Keratinocyte (primary cell): ENCODE measurements at regions not wholly inside any gene's neighbourhood (a gene's known extent, or its start where the extent isn't known, plus 50 kb on each side); places are given as distances from the start of the nearest gene placed in this dataset.

ENCODE experiments used
- DNase-seq: peaks from one replicate; pipeline ENCODE4 v3.0.0-alpha.2; 2011; ENCODE audit warnings: low read depth, missing footprints, low spot score
- FAIRE-seq: peaks from 2 replicates; lab custom pipeline; 2011; peaks lifted over from hg19 to GRCh38; lab: Jason Lieb, UNC
- H2AFZ ChIP-seq: 2 replicates; pipeline ENCODE4 v1.6.0; 2012; ENCODE audit warnings: low read length, control low read depth, inconsistent platforms; ENCODE audit not compliant: control insufficient read depth
- H3K27ac ChIP-seq: 2 replicates; pipeline ENCODE4 v1.5.1; 2011; ENCODE audit warnings: low read length; ENCODE audit not compliant: control insufficient read depth, insufficient read depth
- H3K27me3 ChIP-seq: 3 replicates; pipeline ENCODE4 v1.6.0; 2011; ENCODE audit warnings: low read length; ENCODE audit not compliant: control insufficient read depth, insufficient read depth; ENCODE audit errors: extremely low read depth
- H3K36me3 ChIP-seq, 2 experiments: 2 replicates in 1 of 2; 3 replicates in 1 of 2; pipeline ENCODE4 v1.5.1; 2011; ENCODE audit warnings: low read length in 2 of 2, mild to moderate bottlenecking in 1 of 2; ENCODE audit not compliant: control insufficient read depth in 2 of 2, insufficient read depth in 2 of 2; ENCODE audit errors: extremely low read depth in 1 of 2
- H3K4me1 ChIP-seq: 3 replicates; pipeline ENCODE4 v1.5.1; 2011; ENCODE audit warnings: low read length; ENCODE audit not compliant: control insufficient read depth, insufficient read depth; ENCODE audit errors: extremely low read depth
- H3K4me2 ChIP-seq: 3 replicates; pipeline ENCODE4 v1.6.0; 2011; ENCODE audit warnings: low read depth, low read length; ENCODE audit not compliant: control insufficient read depth, insufficient read depth; ENCODE audit errors: extremely low read depth
- H3K4me3 ChIP-seq, 3 experiments: fragments of 200-600 bp in 1 of 3; sonication (generic) in 1 of 3; 2 replicates in 2 of 3; 3 replicates in 1 of 3; pipeline ENCODE4 v1.5.1; 2011 to 2016; ENCODE audit warnings: low read length in 3 of 3, mild to moderate bottlenecking in 3 of 3, control low read depth in 2 of 3, inconsistent platforms in 1 of 3, low read depth in 1 of 3, mixed read lengths in 1 of 3, mixed run types in 1 of 3, moderate library complexity in 1 of 3; ENCODE audit not compliant: control insufficient read depth in 2 of 3, insufficient read depth in 2 of 3; ENCODE audit errors: extremely low read depth in 1 of 3
- H3K79me2 ChIP-seq: 2 replicates; pipeline ENCODE4 v1.6.0; 2012; ENCODE audit warnings: low read length; ENCODE audit not compliant: control insufficient read depth, insufficient read depth
- H3K9ac ChIP-seq: 3 replicates; pipeline ENCODE4 v1.6.0; 2011; ENCODE audit warnings: low read length; ENCODE audit not compliant: control insufficient read depth, insufficient read depth; ENCODE audit errors: extremely low read depth
- H3K9me1 ChIP-seq: 3 replicates; pipeline ENCODE4 v1.6.0; 2011; ENCODE audit warnings: low read length; ENCODE audit not compliant: control insufficient read depth, insufficient read depth; ENCODE audit errors: extremely low read depth
- H3K9me3 ChIP-seq: 2 replicates; pipeline ENCODE4 v1.5.1; 2012; ENCODE audit warnings: low read depth, low read length; ENCODE audit not compliant: control insufficient read depth
- H4K20me1 ChIP-seq: 3 replicates; pipeline ENCODE4 v1.6.0; 2011; ENCODE audit warnings: low read length; ENCODE audit not compliant: control insufficient read depth, insufficient read depth; ENCODE audit errors: extremely low read depth
- CTCF ChIP-seq, 3 experiments: IDR thresholded peaks in 1 of 3; conservative IDR thresholded peaks in 1 of 3; optimal IDR thresholded peaks in 1 of 3; 2 replicates in 2 of 3; 3 replicates in 1 of 3; pipeline versions ENCODE3 to v1.5.1; 2011; ENCODE audit warnings: low read length in 3 of 3, mild to moderate bottlenecking in 3 of 3, moderate library complexity in 2 of 3, control low read depth in 1 of 3, inconsistent platforms in 1 of 3; ENCODE audit not compliant: insufficient read depth in 2 of 3; ENCODE audit errors: extremely low read depth in 1 of 3
- EZH2 ChIP-seq: IDR thresholded peaks from one replicate; pipeline ENCODE4 v1.6.1; 2012; ENCODE audit warnings: inconsistent platforms, mild to moderate bottlenecking, low read length, moderate library complexity
- dilution Hi-C: fragments of 300-500 bp; cut with MboI; formaldehyde crosslinking; loops from one replicate; pipeline ENCODE4 v1.7.0; 2020; ENCODE audit warnings: low sequenced_read_pairs; ENCODE audit not compliant: extremely low pct_ligation_motif_present

GRCh38 chr6:169960886-169961611, 209.6 kb downstream of the ERMARD start:
- Histone ChIP-seq H3K4me2 (no peak overlapping the region), H3K9me3 (no peaks in the 10 kb centered on the region), H3K36me3 (no peaks in the 10 kb centered on the region), H3K79me2 (no peaks in the 10 kb centered on the region), H3K4me1 (peaks cover 12% of the 10 kb centered on the region), H4K20me1 (no peaks in the 10 kb centered on the region), H3K9ac (no peak overlapping the region), H2AFZ (no peak overlapping the region), H3K27me3 (no peaks in the 10 kb centered on the region), H3K9me1 (no peaks in the 10 kb centered on the region), H3K27ac (no peak overlapping the region), H3K4me3 (no peak overlapping the region)
- DNase-seq (no peak), FAIRE-seq (no peak)
- TF ChIP-seq EZH2 (no peak), CTCF (optimal IDR thresholded peaks at IDR 0.05 in 1 of 3, IDR thresholded peaks at IDR 0.05 in 1 of 3, conservative IDR thresholded peaks at IDR 0.05 in 1 of 3; ENCODE audit: extremely low read depth in 1 of 3, insufficient read depth in 2 of 3, low read length in 3 of 3) (no peak)
- dilution Hi-C loops: no loop called here

GRCh38 chr6:169960521-169960885, 209.1 kb downstream of the ERMARD start:
- H2AFZ ChIP-seq: no peak overlapping the region
- no peaks in the 10 kb centered on the region for H4K20me1 ChIP-seq
- no peak overlapping the region for H3K9ac ChIP-seq
- no peaks in the 10 kb centered on the region for H3K27me3 ChIP-seq
- no peaks in the 10 kb centered on the region for H3K9me1 ChIP-seq
- dilution Hi-C loops: no loop called here
- no peaks in the 10 kb centered on the region for H3K36me3 ChIP-seq
- H3K4me2 ChIP-seq: no peak overlapping the region
- FAIRE-seq: no peak
- H3K4me3 ChIP-seq: no peak overlapping the region
- H3K9me3 ChIP-seq: no peaks in the 10 kb centered on the region
- H3K27ac ChIP-seq: no peak overlapping the region
- no peaks in the 10 kb centered on the region for H3K79me2 ChIP-seq
- no peak for TF ChIP-seq CTCF (optimal IDR thresholded peaks at IDR 0.05 in 1 of 3, IDR thresholded peaks at IDR 0.05 in 1 of 3, conservative IDR thresholded peaks at IDR 0.05 in 1 of 3; ENCODE audit: extremely low read depth in 1 of 3, insufficient read depth in 2 of 3, low read length in 3 of 3)
- no peak for TF ChIP-seq EZH2
- H3K4me1 ChIP-seq: peaks cover 12% of the 10 kb centered on the region
- no peak for DNase-seq
